T-helper 1 cell treated with Interleukin-12 subunit alpha and Interleukin-12 subunit beta and Interleukin-4 antibody, amounts not matched to agents 30 μg/mL and 1 μg/mL, for 36 hours (primary cell): ENCODE measurements at regions not wholly inside any gene's neighbourhood (a gene's known extent, or its start where the extent isn't known, plus 50 kb on each side); places are given as distances from the start of the nearest gene placed in this dataset.

ENCODE experiments used
- H3K27ac Mint-ChIP-seq: one replicate; pipeline ENCODE4 v1.8.0; 2021; ENCODE audit warnings: mild to moderate bottlenecking, mixed read lengths
- H3K27me3 Mint-ChIP-seq: one replicate; pipeline ENCODE4 v1.8.0; 2021; ENCODE audit warnings: low read depth, mixed read lengths
- H3K36me3 Mint-ChIP-seq: one replicate; pipeline ENCODE4 v1.8.0; 2021; ENCODE audit warnings: low read depth, mixed read lengths
- H3K4me1 Mint-ChIP-seq: one replicate; pipeline ENCODE4 v1.8.0; 2021; ENCODE audit warnings: low read depth, mixed read lengths
- H3K4me3 Mint-ChIP-seq: one replicate; pipeline ENCODE4 v1.8.0; 2021; ENCODE audit warnings: mild to moderate bottlenecking, moderate library complexity, mixed read lengths
- H3K9me3 Mint-ChIP-seq: one replicate; pipeline ENCODE4 v1.8.0; 2021; ENCODE audit warnings: mixed read lengths

DNA sequence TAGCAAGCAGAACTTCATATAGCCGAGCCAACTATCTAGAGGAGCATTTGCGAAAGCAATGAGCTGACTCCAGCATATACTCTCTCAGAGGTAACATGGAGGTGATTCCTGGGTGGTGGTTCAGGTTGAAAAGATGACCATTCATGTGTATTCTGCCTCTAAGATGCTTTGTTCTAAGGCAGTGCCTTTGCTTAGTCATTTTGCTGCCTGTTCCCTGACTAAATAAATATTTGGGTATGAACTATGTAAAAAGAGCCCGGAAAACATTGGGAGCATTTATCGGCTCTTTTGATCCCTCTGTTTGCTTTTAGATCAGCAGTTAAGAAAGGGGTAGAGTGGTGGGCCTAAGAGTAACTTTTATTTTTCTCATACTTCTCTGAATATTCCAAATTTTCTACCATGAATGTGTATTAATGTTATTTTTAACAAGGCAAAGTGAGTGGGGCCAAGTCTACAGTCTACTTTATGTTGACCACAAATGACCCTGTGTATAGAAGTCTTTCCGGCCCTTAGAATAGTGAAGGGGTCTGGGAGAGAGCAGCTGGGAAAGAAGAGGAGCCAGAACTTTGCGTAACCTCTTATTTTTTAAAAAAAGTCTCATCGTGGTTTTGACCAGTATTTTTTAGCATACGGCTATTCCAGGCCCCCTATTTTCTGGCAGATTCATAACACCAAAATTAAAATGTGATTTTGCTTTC is 206.5 kb upstream of the EYA4 start:
- H3K4me3 Mint-ChIP-seq = no peak overlapping the region
- H3K27ac Mint-ChIP-seq = no peak overlapping the region
- no peaks in the 10 kb centered on the region for H3K27me3 Mint-ChIP-seq
- H3K36me3 Mint-ChIP-seq = no peaks in the 10 kb centered on the region
- no peaks in the 10 kb centered on the region for H3K9me3 Mint-ChIP-seq
- H3K4me1 Mint-ChIP-seq = no peaks in the 10 kb centered on the region

DNA sequence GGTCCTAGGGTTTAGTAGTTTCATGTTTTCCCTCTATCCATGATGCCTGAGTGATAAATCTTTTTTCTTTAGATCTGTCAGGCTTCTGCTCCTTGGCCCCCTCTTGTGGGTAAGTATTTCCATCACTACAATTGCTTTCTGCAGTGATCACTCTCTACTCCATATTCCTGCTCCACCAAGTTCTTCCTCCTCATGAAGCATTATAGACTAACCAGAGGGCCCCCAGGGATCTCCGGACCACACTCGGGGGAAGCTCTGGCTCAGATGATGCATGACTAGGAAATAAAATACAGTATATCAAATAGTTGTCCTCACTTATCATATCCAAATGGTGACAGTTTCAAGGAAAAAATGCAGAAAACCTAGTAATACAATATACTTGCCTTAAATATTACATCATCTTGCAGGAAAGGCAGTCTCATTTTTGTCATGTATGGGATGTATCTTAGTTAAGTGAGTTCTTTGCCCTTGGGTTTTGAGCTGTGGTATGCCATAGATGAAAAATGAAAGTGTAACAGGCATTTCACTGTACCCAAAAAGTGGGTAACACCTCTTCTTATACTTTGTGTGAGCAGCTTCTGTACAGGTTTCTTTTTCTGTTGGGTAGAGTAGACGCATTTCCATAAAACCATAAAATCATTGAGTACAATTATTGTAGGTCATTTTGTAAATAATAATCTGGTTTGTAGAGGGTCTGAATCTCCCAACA is 200.9 kb upstream of the EYA4 start:
- Mint-ChIP-seq H3K9me3 (no peaks in the 10 kb centered on the region), H3K4me1 (no peaks in the 10 kb centered on the region), H3K27ac (no peak overlapping the region), H3K36me3 (no peaks in the 10 kb centered on the region), H3K27me3 (no peaks in the 10 kb centered on the region), H3K4me3 (no peak overlapping the region)

DNA sequence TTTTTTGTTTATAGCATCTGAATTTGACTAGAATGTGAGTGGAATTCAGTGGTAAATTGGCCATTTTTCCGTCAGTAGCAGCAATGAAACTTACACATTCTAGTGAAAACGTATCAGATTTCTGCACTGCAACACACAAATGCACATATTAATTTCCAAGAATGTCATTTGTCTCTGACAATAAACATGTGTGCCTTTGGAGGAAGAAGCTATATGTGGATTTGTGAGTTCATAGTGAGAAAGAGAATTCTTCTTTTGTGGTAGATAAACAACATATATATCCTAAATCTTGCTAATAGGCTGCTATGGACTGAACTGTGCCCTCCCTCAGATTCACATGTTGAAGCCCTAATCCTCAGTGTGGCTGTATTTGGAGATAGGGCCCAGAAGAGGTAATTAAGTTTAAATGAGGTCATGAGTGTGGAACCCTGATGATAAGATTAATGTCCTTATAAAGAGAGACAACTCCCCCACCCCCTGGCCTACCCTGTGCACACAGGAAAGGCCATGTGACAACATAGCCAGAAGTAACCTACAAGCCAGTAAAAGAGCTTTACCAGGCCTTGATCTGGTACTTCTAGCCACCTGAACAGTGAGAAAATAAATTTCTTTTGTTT is 200.2 kb upstream of the EYA4 start:
- Mint-ChIP-seq H3K27ac (no peak overlapping the region), H3K36me3 (no peaks in the 10 kb centered on the region), H3K4me3 (no peak overlapping the region), H3K27me3 (no peaks in the 10 kb centered on the region), H3K4me1 (no peaks in the 10 kb centered on the region), H3K9me3 (no peaks in the 10 kb centered on the region)

DNA sequence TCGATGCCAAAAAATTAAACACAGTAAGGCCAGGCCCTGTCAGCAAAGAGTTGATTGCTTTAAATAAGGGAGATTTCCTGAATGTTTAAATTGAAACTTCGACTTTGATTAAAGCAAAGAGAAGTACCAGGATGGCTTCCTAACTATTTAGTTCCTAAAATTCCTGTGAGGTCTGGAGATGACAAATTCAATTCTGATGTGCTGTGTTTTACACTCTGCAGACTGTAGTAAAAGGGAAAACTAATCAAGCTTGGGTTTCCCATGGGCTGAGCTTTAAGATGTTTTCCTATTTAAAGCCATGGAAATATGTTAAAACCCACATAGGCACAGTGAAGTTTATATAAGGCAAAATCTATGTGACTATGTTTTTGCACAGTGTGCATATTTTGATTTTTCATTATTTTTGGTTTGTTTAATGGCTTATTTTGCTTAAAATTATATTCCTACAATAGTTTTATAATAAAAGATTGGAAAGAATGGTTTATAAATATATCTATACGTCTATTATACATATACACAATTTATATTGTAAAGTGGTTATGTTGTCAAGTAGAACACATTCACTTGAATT is 198.5 kb upstream of the EYA4 start:
- Mint-ChIP-seq H3K9me3 (no peaks in the 10 kb centered on the region), H3K4me3 (no peak overlapping the region), H3K36me3 (no peaks in the 10 kb centered on the region), H3K4me1 (no peaks in the 10 kb centered on the region), H3K27ac (no peak overlapping the region), H3K27me3 (no peaks in the 10 kb centered on the region)

DNA sequence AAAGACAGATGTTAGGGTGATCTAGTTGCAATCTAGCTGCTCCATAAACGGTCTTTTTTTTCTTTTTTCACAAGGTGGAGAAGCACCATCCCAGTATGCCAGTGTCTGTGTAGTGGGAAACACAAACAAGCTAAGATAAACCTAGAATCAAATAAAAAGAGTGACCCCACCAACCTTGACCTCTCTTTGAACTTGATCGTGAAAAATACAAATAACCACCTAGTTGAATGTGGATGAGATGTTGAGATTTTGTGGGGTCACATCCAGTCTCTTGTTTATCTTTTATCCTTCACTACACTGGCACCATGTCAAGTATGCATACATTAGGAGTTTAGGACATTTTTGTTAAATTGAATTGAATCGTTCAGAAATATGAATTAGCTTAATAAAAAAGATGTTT is 194.6 kb upstream of the EYA4 start:
- H3K4me1 Mint-ChIP-seq = no peaks in the 10 kb centered on the region
- no peaks in the 10 kb centered on the region for H3K36me3 Mint-ChIP-seq
- H3K27me3 Mint-ChIP-seq = no peaks in the 10 kb centered on the region
- H3K4me3 Mint-ChIP-seq = no peak overlapping the region
- no peak overlapping the region for H3K27ac Mint-ChIP-seq
- H3K9me3 Mint-ChIP-seq = no peaks in the 10 kb centered on the region

DNA sequence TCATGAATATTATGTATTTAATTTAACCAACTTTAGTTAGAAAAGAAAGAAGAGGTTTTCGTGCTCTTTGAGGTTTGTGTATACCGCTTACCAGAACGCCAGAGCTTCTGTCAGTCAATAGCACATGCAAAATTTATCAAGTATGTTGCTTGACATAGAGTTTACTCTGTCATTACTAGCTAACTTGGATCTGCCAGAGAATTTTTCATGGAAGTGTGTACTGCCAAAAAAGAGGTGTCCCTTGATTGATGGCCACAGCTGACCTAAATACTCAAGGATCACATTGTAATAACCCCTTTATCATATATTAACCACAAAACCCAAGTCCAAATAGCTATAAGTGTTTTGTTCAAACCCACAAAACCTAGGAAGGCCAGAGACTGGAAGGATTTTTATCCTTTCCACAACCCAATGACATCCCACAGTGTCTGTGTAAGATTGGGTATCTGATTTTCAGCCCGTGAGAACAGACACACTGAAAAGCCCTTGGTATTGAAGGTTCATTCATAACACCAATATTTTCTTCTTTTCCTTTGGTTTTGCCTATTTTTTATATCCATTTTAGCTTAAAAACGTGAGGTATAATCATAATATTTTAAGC is 194.0 kb upstream of the EYA4 start:
- H3K27me3 Mint-ChIP-seq = no peaks in the 10 kb centered on the region
- H3K9me3 Mint-ChIP-seq = no peaks in the 10 kb centered on the region
- no peak overlapping the region for H3K4me3 Mint-ChIP-seq
- no peak overlapping the region for H3K27ac Mint-ChIP-seq
- no peaks in the 10 kb centered on the region for H3K4me1 Mint-ChIP-seq
- no peaks in the 10 kb centered on the region for H3K36me3 Mint-ChIP-seq

DNA sequence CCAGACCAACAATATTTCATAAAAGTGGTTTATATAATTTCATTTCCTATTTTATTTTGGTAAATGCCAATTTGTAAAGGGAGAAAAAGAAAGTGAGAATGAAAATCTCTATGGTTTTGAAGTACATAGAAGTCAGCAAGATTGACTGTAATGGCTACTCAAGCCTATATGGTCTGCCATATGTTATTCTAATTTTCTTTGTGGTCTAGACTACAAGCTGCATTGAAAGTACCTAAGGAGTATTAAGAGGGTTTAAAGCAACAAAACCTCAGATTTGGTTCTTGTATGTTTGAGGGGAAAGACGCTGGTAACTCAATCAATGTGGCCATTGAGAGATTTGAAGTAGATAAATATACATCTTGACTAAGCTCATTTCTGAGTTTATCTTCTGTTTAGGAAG is 193.5 kb upstream of the EYA4 start:
- no peak overlapping the region for H3K27ac Mint-ChIP-seq
- no peaks in the 10 kb centered on the region for H3K27me3 Mint-ChIP-seq
- H3K36me3 Mint-ChIP-seq = no peaks in the 10 kb centered on the region
- no peak overlapping the region for H3K4me3 Mint-ChIP-seq
- H3K4me1 Mint-ChIP-seq = no peaks in the 10 kb centered on the region
- no peaks in the 10 kb centered on the region for H3K9me3 Mint-ChIP-seq

DNA sequence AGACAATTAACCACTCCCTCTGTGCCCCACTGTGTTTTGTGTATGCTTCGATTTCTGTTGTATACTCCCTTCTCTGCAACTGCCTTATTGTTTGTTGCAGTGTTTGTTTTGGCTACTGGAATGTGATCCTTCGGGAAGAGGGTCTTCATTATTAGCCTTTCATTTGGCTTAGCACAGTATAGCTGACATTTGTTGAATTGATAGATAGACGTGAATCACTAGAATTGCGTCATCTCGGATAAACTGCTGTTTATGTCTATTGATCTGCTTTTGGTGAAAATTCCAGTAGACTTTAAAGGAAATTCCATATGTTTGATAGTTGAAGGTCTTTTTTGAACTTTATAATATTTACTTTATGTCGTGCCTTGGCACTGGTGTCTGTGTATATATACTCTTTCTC is 189.9 kb upstream of the EYA4 start:
- Mint-ChIP-seq H3K27me3 (peaks cover 7% of the 10 kb centered on the region), H3K4me1 (no peaks in the 10 kb centered on the region), H3K36me3 (no peaks in the 10 kb centered on the region), H3K27ac (no peak overlapping the region), H3K4me3 (no peak overlapping the region), H3K9me3 (no peaks in the 10 kb centered on the region)

DNA sequence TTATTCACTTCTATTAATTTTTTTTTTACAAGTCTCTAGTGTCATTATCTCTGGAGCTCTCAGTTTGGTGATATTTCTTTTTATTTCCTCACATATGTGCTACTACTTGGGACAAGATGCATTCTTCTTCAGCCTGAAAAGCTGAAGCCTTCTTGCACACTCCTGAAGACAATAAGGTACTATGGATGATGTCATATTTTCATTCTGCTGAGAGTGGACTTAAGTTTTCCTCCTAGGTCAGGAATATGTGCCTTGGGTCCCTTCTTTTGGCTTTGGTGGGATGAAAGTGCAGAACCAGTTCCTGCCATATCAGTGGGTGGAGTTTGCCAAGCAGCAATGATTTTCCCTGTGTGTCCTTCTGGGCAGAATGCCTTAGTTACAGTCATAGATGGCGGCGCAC is 188.7 kb upstream of the EYA4 start:
- Mint-ChIP-seq H3K9me3 (no peaks in the 10 kb centered on the region), H3K4me1 (no peaks in the 10 kb centered on the region), H3K27ac (no peak overlapping the region), H3K4me3 (no peak overlapping the region), H3K27me3 (peaks cover 7% of the 10 kb centered on the region), H3K36me3 (no peaks in the 10 kb centered on the region)

DNA sequence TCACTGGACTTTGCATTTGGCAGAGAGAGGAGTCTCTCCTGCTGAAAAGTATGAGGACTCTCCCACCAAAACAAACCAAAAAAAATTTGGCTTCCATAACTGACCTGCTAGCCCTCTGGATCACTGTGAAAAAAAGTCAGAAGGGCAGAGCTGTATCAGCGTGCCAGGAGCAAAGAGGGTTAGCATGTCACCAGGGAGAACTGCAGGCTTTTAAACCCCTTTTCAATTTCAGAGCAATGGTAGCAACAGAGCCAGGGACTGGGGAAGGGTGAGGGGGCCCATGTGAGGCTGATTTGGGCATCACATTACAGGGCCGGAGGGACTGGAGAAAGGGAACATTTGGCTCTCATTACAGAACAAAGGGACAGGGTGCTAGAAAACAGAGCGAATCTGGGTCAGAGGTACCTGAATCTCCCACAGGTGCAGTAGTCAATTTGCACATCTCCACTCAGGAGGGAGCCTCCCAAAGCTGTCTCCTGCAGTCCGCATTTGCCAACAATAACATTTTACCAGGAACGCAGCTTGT is 185.7 kb upstream of the EYA4 start:
- H3K27me3 Mint-ChIP-seq = peaks cover 7% of the 10 kb centered on the region
- H3K4me1 Mint-ChIP-seq = no peaks in the 10 kb centered on the region
- H3K27ac Mint-ChIP-seq = no peak overlapping the region
- no peaks in the 10 kb centered on the region for H3K9me3 Mint-ChIP-seq
- H3K4me3 Mint-ChIP-seq = no peak overlapping the region
- H3K36me3 Mint-ChIP-seq = no peaks in the 10 kb centered on the region

DNA sequence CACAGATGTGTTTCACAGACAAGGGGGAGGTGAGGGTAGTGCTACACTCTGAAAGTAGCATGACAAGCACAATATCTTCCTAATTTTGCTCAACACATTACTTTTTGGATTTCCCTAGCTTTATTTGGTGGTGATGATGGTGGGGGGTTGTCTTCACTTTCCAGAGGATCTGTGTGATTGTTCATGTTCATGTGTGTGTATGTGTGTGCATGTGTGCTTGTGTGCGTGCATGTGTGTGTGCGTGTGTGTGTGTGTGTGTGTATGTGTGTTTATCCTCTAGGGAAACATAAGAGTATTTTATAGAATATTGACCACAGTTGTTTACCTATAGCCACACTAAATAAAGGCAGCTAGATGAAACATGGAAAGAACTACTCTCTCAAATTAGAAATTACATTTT is 183.8 kb upstream of the EYA4 start:
- H3K4me3 Mint-ChIP-seq = no peak overlapping the region
- no peaks in the 10 kb centered on the region for H3K4me1 Mint-ChIP-seq
- peaks cover 7% of the 10 kb centered on the region for H3K27me3 Mint-ChIP-seq
- H3K36me3 Mint-ChIP-seq = no peaks in the 10 kb centered on the region
- no peak overlapping the region for H3K27ac Mint-ChIP-seq
- no peaks in the 10 kb centered on the region for H3K9me3 Mint-ChIP-seq

DNA sequence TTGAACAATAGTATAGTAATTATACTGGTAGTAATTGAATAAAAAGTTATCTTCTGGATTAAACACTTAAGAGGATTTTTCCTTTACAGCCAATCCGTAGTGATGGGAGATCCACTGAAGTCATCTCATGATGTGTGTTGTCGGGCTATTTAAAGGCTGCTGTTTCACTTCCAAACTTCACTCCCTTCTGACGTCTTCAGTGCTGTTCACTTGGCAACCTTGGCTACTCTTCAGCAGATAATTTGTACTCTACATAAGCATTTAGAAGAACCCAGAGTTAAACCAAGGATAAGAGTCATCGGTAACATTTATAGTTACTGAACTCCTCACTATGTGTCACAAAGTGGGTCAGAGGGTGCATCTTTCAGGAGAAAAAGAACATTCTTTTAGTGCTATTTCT is 179.1 kb upstream of the EYA4 start:
- Mint-ChIP-seq H3K27me3 (no peaks in the 10 kb centered on the region), H3K27ac (no peak overlapping the region), H3K9me3 (no peaks in the 10 kb centered on the region), H3K4me1 (no peaks in the 10 kb centered on the region), H3K4me3 (no peak overlapping the region), H3K36me3 (no peaks in the 10 kb centered on the region)

DNA sequence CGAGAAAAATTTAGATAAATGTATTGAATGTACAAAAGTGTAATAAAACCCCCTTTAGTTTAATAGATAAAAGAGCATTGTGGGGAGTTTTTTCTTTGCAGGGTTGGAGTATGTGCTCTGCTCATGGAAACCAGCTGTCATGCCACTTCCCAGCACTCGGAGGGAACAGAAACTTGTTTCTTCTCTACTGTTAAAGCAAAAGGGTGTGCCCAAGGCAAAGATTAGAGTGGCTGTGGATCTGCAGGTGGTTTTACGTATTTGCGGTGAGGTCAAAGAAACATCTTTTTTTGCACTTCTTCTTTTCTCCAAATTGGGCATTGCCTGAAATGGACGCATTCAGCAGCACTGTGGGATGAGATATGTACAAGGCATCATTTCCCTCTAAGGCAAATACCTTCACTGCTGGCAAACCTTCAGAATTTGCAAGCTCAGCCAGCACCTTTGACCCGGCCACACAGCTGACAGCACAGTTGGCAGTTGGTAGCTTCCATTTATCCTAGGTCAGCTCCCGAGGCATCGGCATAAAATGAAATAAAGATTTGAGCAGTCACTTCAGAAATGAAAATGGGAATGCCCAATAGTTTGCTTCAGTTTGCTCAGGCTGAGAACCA is 178.4 kb upstream of the EYA4 start:
- H3K4me3 Mint-ChIP-seq = no peak overlapping the region

DNA sequence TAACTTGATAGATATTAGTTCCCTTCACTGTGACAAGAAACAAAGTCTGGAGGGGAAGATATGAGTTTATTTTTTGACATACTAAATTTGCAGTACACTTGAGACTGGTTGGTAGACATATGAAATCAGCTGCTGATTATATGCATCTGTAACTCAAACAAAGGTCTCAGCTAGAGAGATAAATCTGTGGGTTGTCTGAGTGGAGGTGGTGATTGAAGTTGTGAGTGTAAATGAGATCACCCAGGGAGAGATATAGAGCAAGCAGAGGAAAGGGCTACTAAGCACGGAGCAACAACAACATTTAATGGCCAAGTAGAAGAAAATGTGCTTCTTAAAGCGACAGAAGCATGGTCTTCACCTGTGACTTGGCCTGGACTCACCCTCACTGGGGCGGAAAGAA is 173.2 kb upstream of the EYA4 start:
- H3K9me3 Mint-ChIP-seq = no peaks in the 10 kb centered on the region
- no peaks in the 10 kb centered on the region for H3K27me3 Mint-ChIP-seq
- H3K27ac Mint-ChIP-seq = no peak overlapping the region
- H3K36me3 Mint-ChIP-seq = no peaks in the 10 kb centered on the region
- H3K4me1 Mint-ChIP-seq = no peaks in the 10 kb centered on the region
- no peak overlapping the region for H3K4me3 Mint-ChIP-seq

More for the DNA sequence above, 178.4 kb upstream of the EYA4 start:
- H3K27ac Mint-ChIP-seq = no peak overlapping the region
- H3K4me1 Mint-ChIP-seq = no peaks in the 10 kb centered on the region
- no peaks in the 10 kb centered on the region for H3K9me3 Mint-ChIP-seq
- no peaks in the 10 kb centered on the region for H3K27me3 Mint-ChIP-seq
- no peaks in the 10 kb centered on the region for H3K36me3 Mint-ChIP-seq
